GM21717 (cell line): ENCODE measurements at regions not wholly inside any gene's neighbourhood (a gene's known extent, or its start where the extent isn't known, plus 50 kb on each side); places are given as distances from the start of the nearest gene placed in this dataset.

Experiments used
- ATAC-seq: cut with Tn5 transposase; IDR thresholded peaks from one replicate; pipeline ENCODE4 v1.9.1; 2021; ENCODE audit warnings: mild to moderate bottlenecking, moderate library complexity; ENCODE audit not compliant: unreplicated experiment

- no peak for ATAC-seq
Observed at GRCh38 chr10:6660460-6660859, 80.4 kb upstream of the PRKCQ start.

GRCh38 chr10:6659451-6659850, 79.4 kb upstream of the PRKCQ start:
- no peak for ATAC-seq

GRCh38 chr10:6657669-6658068, 77.6 kb upstream of the PRKCQ start:
- no peak for ATAC-seq

GRCh38 chr10:6657196-6657595, 77.1 kb upstream of the PRKCQ start:
- ATAC-seq: no peak

- no peak for ATAC-seq
Observed at GRCh38 chr10:6654571-6654970, 74.5 kb upstream of the PRKCQ start.

GRCh38 chr10:6650586-6650985, 70.5 kb upstream of the PRKCQ start:
- no peak for ATAC-seq

- no peak for ATAC-seq
Observed at GRCh38 chr10:6649903-6650302, 69.8 kb upstream of the PRKCQ start.

GRCh38 chr10:6648894-6649720, 69.0 kb upstream of the PRKCQ start:
- no peak for ATAC-seq

- ATAC-seq: no peak
Observed at GRCh38 chr10:6647811-6648526, 67.9 kb upstream of the PRKCQ start.

GRCh38 chr10:6643962-6644361, 63.9 kb upstream of the PRKCQ start:
- ATAC-seq: no peak

- ATAC-seq: no peak
Observed at GRCh38 chr10:6642876-6643275, 62.8 kb upstream of the PRKCQ start.

GRCh38 chr10:6640433-6641040, 60.5 kb upstream of the PRKCQ start:
- no peak for ATAC-seq

GRCh38 chr10:6637053-6637452, 57.0 kb upstream of the PRKCQ start:
- no peak for ATAC-seq

- ATAC-seq: no peak
Observed at GRCh38 chr10:6635784-6636183, 55.7 kb upstream of the PRKCQ start.
